GM12875 (cell line): ENCODE measurements at regions not wholly inside any gene's neighbourhood (a gene's known extent, or its start where the extent isn't known, plus 50 kb on each side); places are given as distances from the start of the nearest gene placed in this dataset.

Experiments
- H3K4me3 ChIP-seq: one replicate; pipeline ENCODE4 v1.5.1; 2011; ENCODE audit warnings: low read depth, low read length, control low read depth
- CTCF ChIP-seq: IDR thresholded peaks from 2 replicates; pipeline ENCODE4 v1.5.1; 2011; ENCODE audit warnings: low read depth, mild to moderate bottlenecking, control low read depth, inconsistent platforms, low read length, moderate library complexity, borderline replicate concordance; ENCODE audit not compliant: insufficient read depth

- H3K4me3 ChIP-seq, result no peak overlapping the region
- TF ChIP-seq CTCF, result no peak
These were observed 50.6 kb upstream of the PTGR2 start for GRCh38 chr14:73800970-73801515.

GRCh38 chr14:73797543-73798265 is 53.9 kb upstream of the PTGR2 start:
- no peak for TF ChIP-seq CTCF
- H3K4me3 ChIP-seq, result no peak overlapping the region

DNA sequence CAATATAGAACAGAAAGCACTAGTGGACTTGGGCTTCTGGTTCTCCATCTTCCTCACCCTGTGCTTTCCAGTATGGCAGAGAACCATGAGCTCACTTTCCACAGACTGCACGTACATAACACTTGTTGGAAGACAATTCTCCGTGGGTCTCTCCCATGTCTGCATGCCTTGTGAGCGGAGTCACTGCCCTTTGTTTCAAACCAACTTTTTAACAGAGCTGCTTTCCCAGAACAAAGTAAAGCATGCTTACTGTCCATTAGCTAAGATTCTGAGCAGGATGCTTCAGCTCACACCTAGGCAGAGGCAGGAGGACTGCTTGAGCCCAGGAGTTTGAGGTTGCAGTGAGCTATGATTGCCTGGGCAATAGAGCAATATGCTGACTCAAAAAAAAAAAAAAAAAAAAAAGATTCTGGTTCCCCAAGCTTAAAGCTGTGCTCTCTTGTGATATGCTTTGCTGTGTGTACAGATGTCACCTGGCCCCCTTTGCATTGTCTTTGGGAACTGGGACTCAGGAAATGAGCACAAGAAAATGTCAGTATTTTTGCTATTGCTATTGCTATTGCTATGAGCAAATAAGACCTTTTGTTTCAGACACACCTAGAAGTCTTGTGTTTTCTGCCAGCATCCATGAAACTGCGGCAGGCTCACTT is 54.6 kb upstream of the PTGR2 start:
- no peak for TF ChIP-seq CTCF
- no peak overlapping the region for H3K4me3 ChIP-seq

DNA sequence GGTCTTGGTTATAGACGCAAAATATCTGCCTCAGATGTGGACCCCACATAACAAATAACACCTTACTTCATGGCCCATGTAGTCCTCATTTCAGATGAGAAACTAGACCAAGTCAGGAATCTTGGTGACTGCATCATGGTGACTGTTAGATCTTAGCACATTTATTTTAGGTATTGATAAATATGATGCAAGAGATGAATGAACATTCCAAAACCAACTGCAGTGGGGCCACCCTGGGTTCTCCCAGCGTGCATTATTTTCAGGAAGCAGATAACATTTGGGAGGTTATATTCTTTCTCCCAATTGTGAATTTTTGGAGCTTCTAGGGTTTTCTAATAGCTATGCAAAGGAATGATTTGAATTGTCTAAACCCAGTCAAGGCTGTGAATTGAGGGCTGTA is 55.2 kb upstream of the PTGR2 start:
- TF ChIP-seq CTCF, result no peak
- no peak overlapping the region for H3K4me3 ChIP-seq

DNA sequence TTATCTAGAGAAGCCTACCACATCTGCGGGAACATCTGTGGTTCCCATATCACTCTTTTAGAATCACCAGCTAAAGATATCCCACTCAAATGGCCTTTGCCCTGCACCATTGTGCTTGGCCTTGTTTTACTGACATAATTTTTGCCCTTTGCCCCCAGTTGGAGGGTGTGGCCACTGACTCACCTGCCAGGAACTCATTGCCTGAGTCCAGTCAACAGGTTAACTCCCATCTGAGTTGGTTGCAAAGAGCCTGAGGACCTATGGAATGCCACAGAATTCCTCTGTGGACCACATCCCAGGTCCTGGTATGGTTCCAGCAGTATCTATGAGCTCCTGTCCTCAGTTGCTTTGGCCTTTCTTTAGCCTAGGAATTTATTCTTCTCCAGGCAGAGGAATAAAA is 55.7 kb upstream of the PTGR2 start:
- no peak overlapping the region for H3K4me3 ChIP-seq
- TF ChIP-seq CTCF, result no peak

DNA sequence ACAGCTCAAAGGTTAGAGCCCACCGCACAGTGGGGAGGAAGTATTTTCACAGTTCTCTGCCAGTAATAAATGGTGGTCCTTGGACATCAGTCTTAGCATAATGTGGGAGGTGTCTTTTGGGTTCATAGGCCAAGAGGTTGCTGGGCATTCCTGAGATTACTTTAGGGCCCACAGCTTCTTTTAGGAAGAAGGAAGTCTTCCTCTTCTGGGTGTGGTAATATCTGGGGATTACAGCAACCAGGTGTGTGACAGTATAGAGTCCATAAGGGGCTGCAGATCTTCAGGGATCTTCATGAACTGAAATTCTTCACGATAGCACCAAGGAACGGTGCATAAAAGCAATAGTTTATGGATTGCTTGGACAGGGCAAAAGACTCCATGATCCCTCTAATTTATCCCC is 56.2 kb upstream of the PTGR2 start:
- no peak overlapping the region for H3K4me3 ChIP-seq

More for the DNA sequence above, 56.2 kb upstream of the PTGR2 start:
- no peak for TF ChIP-seq CTCF
